PFSK-1 (cell line): ENCODE measurements at regions not wholly inside any gene's neighbourhood (a gene's known extent, or its start where the extent isn't known, plus 50 kb on each side); places are given as distances from the start of the nearest gene placed in this dataset.

Experiments
- FOXP2 ChIP-seq: optimal IDR thresholded peaks from 2 replicates; pipeline ENCODE3; 2011; ENCODE audit warnings: borderline replicate concordance, control low read depth, inconsistent platforms; ENCODE audit not compliant: insufficient read depth; ENCODE audit errors: extremely low read length, extremely low read depth
- POLR2AphosphoS5 ChIP-seq: IDR thresholded peaks from 2 replicates; pipeline ENCODE4 v1.6.1; 2012; ENCODE audit warnings: low read depth, mild to moderate bottlenecking, control low read depth, low read length, moderate library complexity
- SIN3A ChIP-seq: IDR thresholded peaks from 2 replicates; pipeline ENCODE4 v1.6.1; 2012; ENCODE audit warnings: mild to moderate bottlenecking, low read length, moderate library complexity, borderline replicate concordance; ENCODE audit not compliant: insufficient read depth
- TAF1 ChIP-seq: IDR thresholded peaks from 2 replicates; pipeline ENCODE4 v1.6.1; 2012; ENCODE audit warnings: low read length, control low read depth, borderline replicate concordance; ENCODE audit not compliant: insufficient read depth
- TF ChIP-seq, protein P1 (sequence below), 2 experiments: IDR thresholded peaks; 2 replicates each; pipeline versions ENCODE4 v1.6.1 to v1.8.0; 2011 to 2012; ENCODE audit warnings: low read depth in 2 of 2, low read length in 2 of 2, control low read depth in 1 of 2, inconsistent platforms in 1 of 2, mild to moderate bottlenecking in 1 of 2, moderate library complexity in 1 of 2; ENCODE audit not compliant: insufficient read depth in 1 of 2

DNA sequence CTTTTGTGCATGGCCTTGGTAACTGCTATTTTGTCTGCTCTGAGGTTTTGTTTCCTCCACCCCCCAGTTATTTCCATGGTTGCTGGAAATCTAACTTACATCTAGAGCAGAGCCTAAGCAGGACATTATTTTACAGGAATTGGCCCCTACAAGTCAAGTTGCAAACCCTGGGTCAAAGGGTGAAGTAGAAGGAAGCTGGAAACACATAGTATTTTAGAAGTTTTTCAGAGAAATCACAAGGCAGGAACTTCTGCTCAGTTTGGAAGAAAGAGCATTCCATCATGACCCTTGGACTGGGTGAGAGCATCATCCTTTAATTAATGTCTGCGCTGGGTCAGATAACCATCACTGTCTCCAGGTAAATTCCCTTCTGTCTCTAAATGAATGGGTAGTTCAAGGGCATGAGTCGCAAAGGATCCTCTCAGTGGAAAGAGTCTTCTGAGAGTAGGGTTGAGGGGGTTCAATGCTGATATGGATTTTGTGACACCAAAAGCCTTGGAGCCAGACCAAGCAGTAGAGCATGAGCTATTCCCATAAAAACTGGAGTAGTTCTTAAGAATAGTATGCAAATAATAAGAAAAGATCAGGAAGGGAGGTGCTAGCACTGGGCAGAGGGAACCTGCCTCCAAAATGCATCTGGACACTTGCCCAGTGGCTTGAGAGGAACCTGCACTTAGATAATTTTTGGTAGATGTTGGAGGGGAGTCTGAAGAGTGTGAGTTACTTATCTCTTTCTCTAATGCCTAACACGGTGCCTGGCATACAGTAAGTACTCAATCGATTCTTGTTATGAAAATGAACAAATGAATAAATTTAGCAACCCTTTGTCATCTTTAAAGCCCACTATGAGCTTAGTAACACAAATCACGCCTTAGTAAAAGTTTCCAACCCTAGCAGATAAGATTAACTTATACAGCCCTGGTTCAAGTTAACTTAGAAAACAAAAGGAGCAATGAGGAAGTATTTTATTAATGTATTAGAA lies 160.6 kb upstream of the ADO start:
- TF ChIP-seq TAF1 (no peak), POLR2AphosphoS5 (no peak), SIN3A (no peak), FOXP2 (no peak)
- TF ChIP-seq, protein P1, sequence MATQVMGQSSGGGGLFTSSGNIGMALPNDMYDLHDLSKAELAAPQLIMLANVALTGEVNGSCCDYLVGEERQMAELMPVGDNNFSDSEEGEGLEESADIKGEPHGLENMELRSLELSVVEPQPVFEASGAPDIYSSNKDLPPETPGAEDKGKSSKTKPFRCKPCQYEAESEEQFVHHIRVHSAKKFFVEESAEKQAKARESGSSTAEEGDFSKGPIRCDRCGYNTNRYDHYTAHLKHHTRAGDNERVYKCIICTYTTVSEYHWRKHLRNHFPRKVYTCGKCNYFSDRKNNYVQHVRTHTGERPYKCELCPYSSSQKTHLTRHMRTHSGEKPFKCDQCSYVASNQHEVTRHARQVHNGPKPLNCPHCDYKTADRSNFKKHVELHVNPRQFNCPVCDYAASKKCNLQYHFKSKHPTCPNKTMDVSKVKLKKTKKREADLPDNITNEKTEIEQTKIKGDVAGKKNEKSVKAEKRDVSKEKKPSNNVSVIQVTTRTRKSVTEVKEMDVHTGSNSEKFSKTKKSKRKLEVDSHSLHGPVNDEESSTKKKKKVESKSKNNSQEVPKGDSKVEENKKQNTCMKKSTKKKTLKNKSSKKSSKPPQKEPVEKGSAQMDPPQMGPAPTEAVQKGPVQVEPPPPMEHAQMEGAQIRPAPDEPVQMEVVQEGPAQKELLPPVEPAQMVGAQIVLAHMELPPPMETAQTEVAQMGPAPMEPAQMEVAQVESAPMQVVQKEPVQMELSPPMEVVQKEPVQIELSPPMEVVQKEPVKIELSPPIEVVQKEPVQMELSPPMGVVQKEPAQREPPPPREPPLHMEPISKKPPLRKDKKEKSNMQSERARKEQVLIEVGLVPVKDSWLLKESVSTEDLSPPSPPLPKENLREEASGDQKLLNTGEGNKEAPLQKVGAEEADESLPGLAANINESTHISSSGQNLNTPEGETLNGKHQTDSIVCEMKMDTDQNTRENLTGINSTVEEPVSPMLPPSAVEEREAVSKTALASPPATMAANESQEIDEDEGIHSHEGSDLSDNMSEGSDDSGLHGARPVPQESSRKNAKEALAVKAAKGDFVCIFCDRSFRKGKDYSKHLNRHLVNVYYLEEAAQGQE (IDR thresholded peaks at IDR 0.05; ENCODE audit: insufficient read depth in 1 of 2, low read depth in 2 of 2, low read length in 2 of 2), result no peak

DNA sequence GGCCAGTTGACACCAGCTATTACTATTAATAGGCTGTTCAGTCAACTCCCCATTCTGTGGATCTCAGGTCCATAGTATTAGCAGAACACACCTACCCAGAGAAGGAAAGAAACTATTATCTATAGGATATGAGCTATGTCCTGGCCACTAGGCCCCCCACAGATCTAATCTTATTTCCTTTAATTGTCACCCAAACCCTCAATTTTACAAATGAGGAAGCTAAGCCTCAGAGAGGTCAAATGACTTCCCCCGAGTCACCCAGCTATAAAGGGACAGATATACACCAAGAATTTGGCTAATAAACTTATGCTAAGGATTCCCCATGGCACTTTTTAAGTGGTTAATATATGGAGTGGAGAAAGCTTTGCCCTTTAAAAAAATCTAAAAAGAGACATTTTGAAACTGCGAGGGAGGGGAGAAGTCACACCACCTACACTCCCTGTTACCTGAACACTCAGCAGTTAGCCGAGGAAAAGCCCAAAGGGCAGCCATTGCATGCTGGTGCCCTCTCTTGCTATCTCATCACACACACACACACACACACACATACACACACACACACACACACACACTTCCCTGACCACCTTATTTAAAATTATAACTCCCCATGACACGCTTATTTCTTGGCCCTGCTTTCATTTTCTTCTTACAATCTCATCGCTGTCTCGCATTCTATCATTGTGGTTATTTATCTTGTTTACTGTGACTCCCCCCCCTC lies 157.0 kb upstream of the ADO start:
- TF ChIP-seq, protein P1 (IDR thresholded peaks at IDR 0.05; ENCODE audit: insufficient read depth in 1 of 2, low read depth in 2 of 2, low read length in 2 of 2), result no peak
- TF ChIP-seq POLR2AphosphoS5 (no peak), FOXP2 (no peak), TAF1 (no peak)

DNA sequence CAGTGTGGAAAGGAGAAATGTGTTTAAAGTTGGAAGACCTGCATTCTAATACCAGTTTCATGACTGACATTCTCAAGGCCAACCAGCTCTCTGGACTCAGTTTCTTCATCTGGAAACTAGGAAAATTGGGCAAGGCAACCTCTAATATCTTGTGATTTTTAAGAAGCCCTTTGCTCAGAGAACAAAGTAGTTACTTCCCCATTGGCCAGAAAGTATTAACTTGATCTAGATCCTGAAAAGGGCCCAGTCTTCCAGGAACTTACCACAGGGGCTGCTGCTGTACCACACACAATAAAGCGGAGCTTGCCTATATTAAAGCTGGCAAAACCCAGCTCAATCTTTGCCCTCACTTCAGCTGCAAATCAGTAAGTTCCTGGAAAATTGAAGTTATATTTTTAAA lies 155.6 kb upstream of the ADO start:
- TF ChIP-seq TAF1 (no peak), SIN3A (no peak), FOXP2 (no peak), POLR2AphosphoS5 (no peak)
- TF ChIP-seq, protein P1 (IDR thresholded peaks at IDR 0.05; ENCODE audit: insufficient read depth in 1 of 2, low read depth in 2 of 2, low read length in 2 of 2), result no peak

DNA sequence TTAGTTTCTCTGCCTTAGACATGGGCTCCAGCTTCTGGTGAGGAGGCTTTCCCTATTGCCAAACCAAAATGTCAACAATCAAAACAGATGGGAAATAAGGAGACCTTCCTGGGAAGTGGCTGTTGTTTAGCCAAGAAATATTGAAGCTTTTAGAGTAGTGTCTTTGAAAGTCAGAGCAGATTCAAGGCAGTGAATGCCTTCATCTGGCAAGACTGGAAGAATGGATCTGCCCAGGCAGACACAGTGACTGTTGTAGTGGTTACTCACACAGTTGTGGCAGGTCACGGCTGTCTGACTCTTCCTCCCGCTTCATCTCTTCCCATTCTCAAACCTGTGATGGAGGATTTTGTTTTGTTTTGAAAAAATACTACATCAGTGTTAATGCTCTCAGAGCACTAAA lies 154.1 kb upstream of the ADO start:
- TF ChIP-seq SIN3A (no peak), POLR2AphosphoS5 (no peak), TAF1 (no peak), FOXP2 (no peak)
- TF ChIP-seq, protein P1 (IDR thresholded peaks at IDR 0.05; ENCODE audit: insufficient read depth in 1 of 2, low read depth in 2 of 2, low read length in 2 of 2), result no peak
